RWPE2 (cell line): ENCODE measurements at regions not wholly inside any gene's neighbourhood (a gene's known extent, or its start where the extent isn't known, plus 50 kb on each side); places are given as distances from the start of the nearest gene placed in this dataset.

ENCODE experiments used
- ATAC-seq: fragments of 200-7000 bp; cut with Tn5 transposase; 3 replicates; pipeline ENCODE4 v1.9.1; 2021; ENCODE audit warnings: low read depth
- DNase-seq: peaks from one replicate; pipeline ENCODE4 v3.0.0-alpha.2; 2020; ENCODE audit warnings: low spot score
- H3K27ac ChIP-seq: fragments of 450-650 bp; 2 replicates; pipeline ENCODE4 v1.5.1; 2017; ENCODE audit warnings: mild to moderate bottlenecking; ENCODE audit not compliant: poor library complexity, severe bottlenecking
- H3K27me3 ChIP-seq: fragments of 250-450 bp; sonication (Bioruptor Pico); 2 replicates; pipeline ENCODE4 v1.5.1; 2021; ENCODE audit warnings: mild to moderate bottlenecking, moderate library complexity; ENCODE audit not compliant: insufficient read depth, poor library complexity, severe bottlenecking
- H3K36me3 ChIP-seq: fragments of 250-450 bp; sonication (Bioruptor Pico); 2 replicates; pipeline ENCODE4 v1.5.1; 2020; ENCODE audit warnings: low read depth, mild to moderate bottlenecking, moderate library complexity
- H3K4me1 ChIP-seq: fragments of 250-450 bp; sonication (Bioruptor Pico); 2 replicates; pipeline ENCODE4 v1.5.1; 2021; ENCODE audit warnings: mild to moderate bottlenecking, moderate library complexity; ENCODE audit not compliant: insufficient read depth, poor library complexity, severe bottlenecking
- H3K4me3 ChIP-seq: fragments of 250-450 bp; sonication (Bioruptor Pico); 2 replicates; pipeline ENCODE4 v1.5.1; 2021; ENCODE audit warnings: mild to moderate bottlenecking, moderate library complexity; ENCODE audit not compliant: severe bottlenecking
- H3K9me3 ChIP-seq: fragments of 250-450 bp; sonication (Bioruptor Pico); 2 replicates; pipeline ENCODE4 v1.5.1; 2021; ENCODE audit warnings: mild to moderate bottlenecking, moderate library complexity; ENCODE audit not compliant: severe bottlenecking
- CTCF ChIP-seq: fragments of 450-650 bp; IDR thresholded peaks from one replicate; pipeline ENCODE4 v1.5.1; 2017; ENCODE audit warnings: mild to moderate bottlenecking, moderate library complexity; ENCODE audit not compliant: poor library complexity, severe bottlenecking

- no peak overlapping the region for H3K27ac ChIP-seq
- no peak for TF ChIP-seq CTCF
- H3K4me3 ChIP-seq, result no peak overlapping the region
- ATAC-seq, result no peak
- no peaks in the 10 kb centered on the region for H3K4me1 ChIP-seq
- no peak for DNase-seq
- H3K36me3 ChIP-seq, result no peaks in the 10 kb centered on the region
- no peaks in the 10 kb centered on the region for H3K27me3 ChIP-seq
- H3K9me3 ChIP-seq, result peaks cover 8% of the 10 kb centered on the region
Measured at GRCh38 chr7:73963252-73963822, 64.6 kb upstream of the ELN start.

- no peak for TF ChIP-seq CTCF
- DNase-seq, result no peak
- no peaks in the 10 kb centered on the region for H3K27me3 ChIP-seq
Measured at GRCh38 chr7:73964786-73965185, 63.2 kb upstream of the ELN start.

GRCh38 chr7:73966062-73966940 lies 61.7 kb upstream of the ELN start:
- Histone ChIP-seq H3K4me3 (no peak overlapping the region), H3K9me3 (peaks cover 8% of the 10 kb centered on the region), H3K27ac (no peak overlapping the region), H3K27me3 (no peaks in the 10 kb centered on the region), H3K36me3 (no peaks in the 10 kb centered on the region), H3K4me1 (no peaks in the 10 kb centered on the region)
- no peak for DNase-seq
- ATAC-seq, result no peak
- no peak for TF ChIP-seq CTCF

More at GRCh38 chr7:73964786-73965185, 63.2 kb upstream of the ELN start:
- H3K27ac ChIP-seq, result no peak overlapping the region
- ATAC-seq, result no peak
- H3K9me3 ChIP-seq, result peaks cover 8% of the 10 kb centered on the region
- H3K36me3 ChIP-seq, result no peaks in the 10 kb centered on the region
- H3K4me1 ChIP-seq, result no peaks in the 10 kb centered on the region
- no peak overlapping the region for H3K4me3 ChIP-seq

GRCh38 chr7:73966941-73967831 lies 60.8 kb upstream of the ELN start:
- H3K4me3 ChIP-seq, result no peak overlapping the region
- ATAC-seq, result no peak
- peaks cover 8% of the 10 kb centered on the region for H3K9me3 ChIP-seq
- no peaks in the 10 kb centered on the region for H3K27me3 ChIP-seq
- no peak overlapping the region for H3K27ac ChIP-seq
- H3K4me1 ChIP-seq, result no peaks in the 10 kb centered on the region
- no peak for TF ChIP-seq CTCF
- no peak for DNase-seq
- H3K36me3 ChIP-seq, result no peaks in the 10 kb centered on the region
